Breast epithelium (tissue), 3 donors: ENCODE measurements at regions not wholly inside any gene's neighbourhood (a gene's known extent, or its start where the extent isn't known, plus 50 kb on each side); places are given as distances from the start of the nearest gene placed in this dataset.
"Not testable (repeated sequence)": the region's sequence is repeated elsewhere in the genome, so short reads cannot be mapped to it uniquely, and the experiment has no call there.

Source experiments
- CTCF ChIP-seq, 3 donors: fragments of 450-650 bp; IDR thresholded peaks; one replicate each; pipeline ENCODE4 v1.5.1; 2016 to 2017; ENCODE audit warnings: antibody characterized with exemption in 3 of 3, mild to moderate bottlenecking in 3 of 3, moderate library complexity in 3 of 3
- POLR2A ChIP-seq: fragments of 450-650 bp; IDR thresholded peaks from one replicate; pipeline ENCODE4 v1.6.1; 2016; ENCODE audit warnings: antibody characterized with exemption, mild to moderate bottlenecking, moderate library complexity
- POLR2AphosphoS5 ChIP-seq, 3 donors: sonication (generic); formaldehyde crosslinking; IDR thresholded peaks; one replicate each; pipeline ENCODE4 v1.6.1; 2017; ENCODE audit warnings: antibody characterized with exemption in 3 of 3

- TF ChIP-seq CTCF (IDR thresholded peaks at IDR 0.05); POLR2A; POLR2AphosphoS5 (IDR thresholded peaks at IDR 0.05): not testable (repeated sequence)
Observed at GRCh38 chr16:16494114-16494513, 115.2 kb downstream of the NPIPA7 start.
